Stimulated activated CD4-positive, alpha-beta T cell treated with anti-CD3 and anti-CD28 coated beads, TNF-alpha, amount 100 ng/mL, for 1 hour (primary cell): ENCODE measurements at regions not wholly inside any gene's neighbourhood (a gene's known extent, or its start where the extent isn't known, plus 50 kb on each side); places are given as distances from the start of the nearest gene placed in this dataset.

Experiments
- DNase-seq, 3 donors: peaks; one replicate each; pipeline ENCODE4 v3.0.0-alpha.2; 2020; ENCODE audit warnings: low read depth in 3 of 3, low spot score in 1 of 3

- DNase-seq = no peak
Measured at GRCh38 chr5:68476854-68477253, 261.3 kb downstream of the PIK3R1 start.

DNA sequence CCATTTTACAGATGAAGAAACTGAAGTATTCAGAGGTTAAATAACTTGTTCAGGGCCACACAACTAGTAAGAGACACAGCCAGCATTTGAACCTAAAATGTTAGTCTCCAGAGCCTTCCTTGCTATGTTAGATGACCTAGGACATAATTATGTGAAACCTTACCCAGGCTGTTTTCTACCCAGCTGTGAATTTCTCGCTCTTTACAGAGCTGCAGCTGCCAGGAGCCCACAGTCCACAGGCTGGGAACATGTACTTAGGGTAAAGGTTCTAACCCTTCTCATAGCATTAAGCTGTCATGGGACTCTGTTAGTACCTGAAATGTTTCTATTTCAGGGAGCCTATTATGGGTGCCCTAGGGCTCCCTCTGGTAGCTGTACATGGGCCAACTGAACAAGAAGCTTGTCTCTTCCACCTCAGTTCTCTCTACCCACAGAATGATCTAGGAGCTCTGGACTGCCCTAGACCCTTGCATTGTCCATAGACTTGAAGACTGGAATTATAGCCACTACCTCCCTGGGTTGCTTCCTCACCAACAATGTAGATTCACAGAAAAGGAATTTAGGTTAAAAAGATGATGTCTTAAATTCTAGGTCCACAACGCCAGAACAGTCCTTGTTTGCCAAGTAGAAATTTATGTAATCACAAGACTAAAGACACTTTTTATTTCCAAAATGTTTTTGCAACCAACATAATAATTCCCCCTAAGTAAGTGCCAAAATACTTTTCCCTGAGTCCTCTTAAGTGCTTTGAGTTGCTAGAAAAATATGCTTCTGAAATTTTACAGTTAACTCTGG, 262.9 kb downstream of the PIK3R1 start:
- DNase-seq = no peak

- DNase-seq = no peak
Measured at GRCh38 chr5:68479524-68479923, 264.0 kb downstream of the PIK3R1 start.

DNA sequence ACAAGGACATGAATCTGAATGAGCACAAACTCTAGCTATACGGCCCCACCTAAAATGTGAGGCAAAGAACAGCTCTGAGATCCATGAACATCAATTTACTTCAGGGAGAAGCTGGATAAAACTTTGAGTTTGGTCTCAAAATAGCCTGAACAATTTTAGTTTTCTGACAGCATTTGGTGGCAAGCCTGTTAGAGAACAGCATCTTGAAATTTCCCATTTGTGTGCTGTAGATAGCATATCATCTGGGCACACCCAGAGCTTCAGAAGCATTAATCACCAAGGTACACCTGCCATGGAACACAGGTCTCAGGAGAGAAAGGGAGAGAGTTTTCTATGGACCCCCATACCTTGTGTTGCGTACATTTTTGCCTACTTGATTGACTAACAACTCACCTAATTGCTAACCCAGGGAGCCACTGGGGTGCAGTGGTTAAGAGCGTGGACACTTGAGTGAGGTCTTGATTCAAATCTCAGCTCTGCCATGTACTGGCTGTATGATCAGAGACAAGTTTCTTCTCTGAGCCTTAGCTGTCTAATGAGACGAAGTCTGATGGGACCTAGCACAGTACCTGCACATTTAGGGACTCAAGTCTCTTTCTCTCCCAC, 264.9 kb downstream of the PIK3R1 start:
- no peak for DNase-seq

DNA sequence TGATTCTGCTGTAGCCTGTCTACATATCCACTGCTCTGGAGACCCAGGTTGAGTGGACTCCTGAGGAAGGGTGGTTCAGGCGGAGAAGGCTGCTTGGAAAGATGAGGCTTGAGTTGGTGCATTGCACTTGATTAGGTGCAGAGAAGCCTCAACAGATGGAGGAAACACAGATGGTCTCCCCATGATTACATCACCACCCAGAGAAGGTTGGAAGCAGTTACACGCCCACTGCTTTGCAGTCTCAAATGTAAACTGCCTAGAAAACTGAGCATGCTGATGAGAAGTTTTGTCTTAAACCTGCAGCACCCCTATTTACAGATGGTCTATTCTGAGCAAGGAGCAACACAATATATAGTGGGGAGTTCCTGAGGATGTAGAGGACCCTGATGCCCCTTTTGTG, 266.6 kb downstream of the PIK3R1 start:
- DNase-seq = no peak

DNA sequence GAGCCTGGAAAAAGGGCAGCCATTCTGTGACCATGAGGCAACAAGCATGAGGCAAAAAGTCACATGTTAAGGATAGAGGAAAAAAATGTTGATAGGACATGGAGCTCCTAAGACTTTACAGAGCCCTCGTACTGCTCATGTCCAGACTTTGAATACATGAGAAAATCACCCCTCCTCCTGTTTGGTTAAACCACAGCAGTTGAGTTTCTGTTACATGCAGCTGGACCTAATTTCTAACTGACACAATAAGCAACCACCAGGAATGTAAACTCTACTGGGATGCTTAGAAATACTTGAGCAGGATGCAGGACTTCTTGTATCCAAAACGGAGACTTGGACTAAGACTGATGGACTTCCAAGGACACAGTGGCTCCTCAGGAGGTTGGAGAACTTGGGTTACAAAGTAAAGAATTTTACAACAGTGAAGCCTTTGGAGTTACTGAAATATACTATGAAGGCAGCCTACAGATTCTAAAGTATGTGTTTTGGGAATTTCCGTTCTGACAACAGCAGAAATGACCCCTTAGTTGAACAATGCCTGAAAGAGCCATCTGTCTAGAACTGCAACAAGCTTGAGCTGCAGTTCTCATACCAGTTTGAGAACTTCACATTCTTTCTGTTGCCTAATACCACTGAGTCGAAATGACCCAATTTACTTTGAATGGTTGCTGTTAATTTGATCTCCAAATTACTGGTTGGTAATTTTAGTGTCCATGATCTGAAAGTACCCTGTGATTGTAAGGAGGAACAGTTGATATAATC, 268.9 kb downstream of the PIK3R1 start:
- DNase-seq = no peak

GRCh38 chr5:68489556-68489955, 274.0 kb downstream of the PIK3R1 start:
- no peak for DNase-seq

DNA sequence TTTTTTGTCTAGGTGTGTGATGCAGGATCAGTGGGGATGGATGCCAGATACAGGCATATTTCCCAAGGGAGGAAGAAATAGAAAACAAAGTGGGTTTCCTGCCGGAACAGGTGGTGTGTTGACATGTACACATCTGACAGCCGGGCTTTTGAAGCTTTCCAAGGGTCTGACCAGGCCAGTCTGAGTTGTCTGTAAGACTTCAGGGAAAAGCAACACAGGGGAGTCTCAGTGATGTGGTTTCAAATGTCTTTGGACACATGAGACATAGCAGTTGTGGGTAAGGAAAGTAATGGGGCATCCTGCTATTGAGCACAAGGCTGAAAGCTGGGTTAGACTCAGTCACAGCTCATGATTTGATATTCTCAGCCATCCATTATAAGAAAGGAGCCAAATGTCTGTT, 274.9 kb downstream of the PIK3R1 start:
- DNase-seq = no peak

DNA sequence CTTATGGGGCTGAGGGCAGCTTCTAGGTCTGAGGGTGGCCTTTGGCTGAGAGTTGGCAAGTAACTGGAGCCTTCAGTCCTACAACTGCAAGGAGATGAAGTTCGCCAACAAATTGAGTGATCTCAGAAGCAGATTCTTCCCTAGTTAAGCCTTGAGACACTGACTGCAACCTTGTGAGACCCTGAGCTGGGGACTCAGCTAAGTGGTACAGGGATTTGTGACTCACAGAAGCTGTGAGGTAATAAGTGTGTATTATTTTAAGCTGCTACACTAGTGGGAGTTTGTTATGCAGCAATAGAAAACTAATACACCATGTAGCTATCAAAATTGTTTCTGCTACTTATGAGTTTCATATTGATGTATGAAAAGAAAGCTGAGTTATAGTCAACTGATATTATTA, 279.2 kb downstream of the PIK3R1 start:
- no peak for DNase-seq

DNA sequence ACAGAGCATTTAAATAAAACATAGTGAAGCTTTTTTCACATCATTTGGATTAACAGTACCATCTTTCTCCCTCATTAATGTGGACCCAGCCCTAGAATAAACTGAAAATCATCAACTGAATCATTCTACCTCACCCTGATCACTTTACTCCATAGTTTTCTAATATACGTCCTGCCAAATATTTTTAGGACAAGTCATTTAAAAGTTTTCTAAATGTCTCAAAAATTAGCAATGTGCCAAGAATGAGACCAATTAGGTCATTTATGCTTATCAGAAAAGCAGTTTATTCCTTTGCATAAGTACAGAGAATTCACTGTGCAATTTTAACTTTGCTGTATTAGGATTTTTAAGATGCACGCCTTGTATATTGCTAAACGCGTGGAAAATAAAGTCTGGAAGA, 284.4 kb downstream of the PIK3R1 start:
- DNase-seq = no peak

GRCh38 chr5:68500813-68501212, 285.3 kb downstream of the PIK3R1 start:
- DNase-seq = no peak

GRCh38 chr5:68502531-68502930, 287.0 kb downstream of the PIK3R1 start:
- DNase-seq = no peak

- no peak for DNase-seq
Measured at GRCh38 chr5:68504306-68504705, 288.8 kb downstream of the PIK3R1 start.

DNA sequence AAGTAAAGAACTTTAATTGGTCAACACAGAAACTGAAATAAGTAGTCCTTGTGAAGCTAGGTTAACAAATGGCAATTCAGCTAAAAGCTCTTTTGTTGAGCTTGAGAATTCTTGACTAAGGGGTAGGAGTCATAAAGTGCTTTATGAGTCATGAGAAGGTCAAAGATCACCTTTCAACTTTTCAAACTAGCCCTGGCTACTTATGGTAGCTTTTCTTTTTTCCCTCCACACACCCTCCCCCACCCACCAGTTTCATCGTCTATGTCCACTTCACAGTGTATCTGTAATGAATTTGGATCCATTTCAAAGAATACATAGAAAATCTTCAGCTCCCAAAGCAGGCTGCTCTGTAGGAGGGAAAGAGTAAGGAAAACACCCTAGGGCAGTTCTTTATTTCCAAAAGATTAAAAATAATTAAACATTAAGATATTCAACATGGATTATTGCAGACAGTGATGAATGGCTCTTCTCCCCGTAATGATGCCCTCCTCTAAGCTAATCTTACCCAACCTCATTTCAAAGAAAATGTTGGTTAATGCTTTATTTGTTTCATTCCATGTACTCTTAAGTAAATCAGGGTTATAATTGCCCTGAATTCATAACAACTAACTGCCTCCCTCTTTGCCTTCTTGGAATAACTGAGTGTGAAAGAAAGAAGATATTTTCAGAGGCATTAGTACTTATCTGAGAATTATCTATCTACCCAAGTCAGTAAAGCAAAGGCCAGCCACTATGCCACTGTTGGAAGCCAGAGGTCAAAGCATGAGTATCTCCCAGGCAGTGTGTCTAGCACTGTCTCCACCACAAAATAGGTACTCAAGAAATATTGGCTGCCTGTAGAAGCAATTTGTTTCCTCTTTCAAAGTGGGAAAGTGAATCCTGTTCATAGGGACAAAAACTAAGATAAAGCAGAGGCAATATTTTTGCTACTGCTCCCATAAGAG, 290.6 kb downstream of the PIK3R1 start:
- DNase-seq = no peak

DNA sequence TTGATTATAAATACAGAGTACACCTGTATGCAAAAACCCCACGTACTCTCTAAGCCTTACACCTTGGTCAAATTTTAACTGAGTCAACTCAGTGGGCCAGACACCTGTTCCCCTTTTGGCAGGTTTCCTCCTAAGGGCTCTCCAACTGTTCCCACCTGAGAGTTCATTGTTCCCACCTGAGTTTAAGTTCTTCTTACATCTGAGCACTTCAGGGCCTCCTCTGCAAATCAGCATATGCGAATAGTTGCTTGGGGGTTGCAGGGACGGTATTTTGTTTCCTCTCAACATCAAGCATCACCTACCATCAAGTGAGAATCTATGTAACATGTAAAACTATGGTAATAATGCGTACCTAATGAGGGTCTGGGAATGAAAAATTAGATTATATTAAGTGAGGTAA, 300.0 kb downstream of the PIK3R1 start:
- DNase-seq = no peak

DNA sequence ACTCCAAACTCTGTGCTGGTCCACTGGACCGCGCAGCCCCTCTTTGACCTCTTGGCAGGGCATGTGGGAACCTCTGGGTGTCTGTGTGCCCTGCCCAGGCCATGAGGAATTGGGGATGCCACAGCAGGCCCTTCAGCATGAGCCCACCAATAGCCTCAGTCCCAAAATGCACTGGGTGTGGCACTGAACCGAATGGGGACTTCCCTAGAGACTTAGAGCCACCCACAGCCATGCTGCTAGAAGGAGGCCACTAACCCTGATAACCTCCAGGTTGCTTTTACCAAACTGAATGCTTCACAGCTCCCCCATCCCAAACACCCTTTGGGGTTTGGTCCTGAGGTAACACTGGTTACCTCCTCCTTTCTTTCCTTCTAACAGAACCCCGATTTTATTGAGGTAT, 302.7 kb downstream of the PIK3R1 start:
- DNase-seq = no peak

GRCh38 chr5:68519143-68519542, 303.6 kb downstream of the PIK3R1 start:
- DNase-seq = no peak

GRCh38 chr5:68521776-68522175, 306.2 kb downstream of the PIK3R1 start:
- DNase-seq = no peak

GRCh38 chr5:68522863-68523262, 307.3 kb downstream of the PIK3R1 start:
- no peak for DNase-seq

GRCh38 chr5:68528821-68529273, 313.3 kb downstream of the PIK3R1 start:
- DNase-seq = no peak

DNA sequence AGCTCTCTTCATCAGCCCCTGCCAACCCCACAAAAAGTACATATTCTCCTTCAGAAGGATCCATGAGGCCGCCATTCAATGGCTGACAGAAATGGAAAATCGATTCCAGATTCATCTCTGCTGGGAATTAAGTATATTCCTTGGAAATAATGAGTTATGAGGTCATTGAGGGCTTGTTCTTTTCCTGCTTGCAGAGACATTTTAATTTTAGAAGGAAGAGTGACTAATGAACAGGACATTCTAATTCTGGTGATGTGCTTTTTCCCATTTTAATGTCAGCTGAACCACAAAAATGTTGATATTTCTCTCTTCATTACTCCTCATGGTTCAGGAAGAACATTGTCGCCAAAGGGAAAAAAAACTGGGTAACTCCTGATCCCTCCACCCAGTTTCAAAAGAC, 314.0 kb downstream of the PIK3R1 start:
- no peak for DNase-seq
